ENCODE measurements at regions not wholly inside any gene's neighbourhood (a gene's known extent, or its start where the extent isn't known, plus 50 kb on each side); places are given as distances from the start of the nearest gene placed in this dataset.
A peak's percentile ranks its signal among the peaks of the same experiment; 100 is the strongest.

- in situ Hi-C loops (cut with MboI; ENCODE audit: low sequenced_read_pairs) = no loop called here
- H3K14ac ChIP-seq (replicated peaks; ENCODE audit: low read depth, low read length) = no peak overlapping the region
- H4K8ac ChIP-seq (ENCODE audit: low read depth in 2 of 2, low read length in 2 of 2) = no peak overlapping the region
- CTCF ChIA-PET = interaction anchor here (0.6 to 1.5 kb wide), 3 partner anchors 9 to 15 kb away, joined by 3 to 5 read pairs (median 3); no protein-coding TSS in a partner anchor
- H3K4me3 ChIP-seq (ENCODE audit: insufficient read depth, low read depth, low read length) = no peak overlapping the region
- no peak for DNase-seq
- intact Hi-C loops (cut with micrococcal nuclease) = no loop called here
- no peak overlapping the region for H3K23ac ChIP-seq (ENCODE audit: low read depth, low read length)
- no peaks in the 10 kb centered on the region for H3K27me3 ChIP-seq (ENCODE audit: control insufficient read depth, insufficient read depth, low read length)
- no peaks in the 10 kb centered on the region for H3K79me1 ChIP-seq (ENCODE audit: low read depth in 1 of 2, low read length in 2 of 2)
- no peak overlapping the region for H4K91ac ChIP-seq (ENCODE audit: insufficient read depth, low read depth, low read length)
- peak overlapping the region; percentile 62; the same call in 1 of the 2 replicates for H3K27ac ChIP-seq (ENCODE audit: insufficient read depth, low read length)
- TF ChIP-seq USF2 (IDR thresholded peaks at IDR 0.05; ENCODE audit: low read depth, low read length) = no peak
- no peak for TF ChIP-seq POLR2A (IDR thresholded peaks at IDR 0.05; ENCODE audit: low read depth, low read length)
- TF ChIP-seq CEBPB (IDR thresholded peaks at IDR 0.05; ENCODE audit: low read depth, low read length) = no peak
- TF ChIP-seq MAFK (IDR thresholded peaks at IDR 0.05; ENCODE audit: low read depth, low read length) = no peak
- TF ChIP-seq RAD21 (IDR thresholded peaks at IDR 0.05; ENCODE audit: low read length) = no peak
- no peak for TF ChIP-seq RCOR1 (IDR thresholded peaks at IDR 0.05; ENCODE audit: insufficient replicate concordance, low read length)
- TF ChIP-seq RFX5 (IDR thresholded peaks at IDR 0.05; ENCODE audit: low read depth, low read length) = no peak
- no peak for TF ChIP-seq CHD1 (IDR thresholded peaks at IDR 0.05; ENCODE audit: low read depth, low read length)
- no peak for TF ChIP-seq BHLHE40 (IDR thresholded peaks at IDR 0.05; ENCODE audit: low read depth, low read length)
- TF ChIP-seq FOS (IDR thresholded peaks at IDR 0.05; ENCODE audit: low read depth, low read length) = no peak
- no peak for TF ChIP-seq MXI1 (IDR thresholded peaks at IDR 0.05; ENCODE audit: borderline replicate concordance, low read depth, low read length)
- no peak for TF ChIP-seq ELK1 (IDR thresholded peaks at IDR 0.05; ENCODE audit: borderline replicate concordance, low read depth, low read length)
- TF ChIP-seq SMC3 (IDR thresholded peaks at IDR 0.05; ENCODE audit: low read depth, low read length) = no peak
- TF ChIP-seq CTCF (conservative IDR thresholded peaks at IDR 0.05; ENCODE audit: low read depth, low read length) = no peak
- H2AFZ ChIP-seq (replicated peaks; ENCODE audit: low read length, poor library complexity) = no peak overlapping the region
- 40% methylated on average over 1 of the region's 3 CpGs; no CpG with 5 or more reads in 1 of the 2 experiments for WGBS, 2 experiments (ENCODE audit: extremely low coverage in 2 of 2, insufficient read length in 1 of 2)
- no peak overlapping the region for H3K56ac ChIP-seq (ENCODE audit: extremely low read depth, insufficient read depth, low read length)
- dilution Hi-C loops (cut with HindIII; ENCODE audit: low sequenced_read_pairs, unreplicated experiment) = no loop called here
- no TSS peak for BruUV-seq (replicated peaks)
- no peak overlapping the region for H2BK15ac ChIP-seq (ENCODE audit: low read depth, low read length)
- H3K9ac ChIP-seq (ENCODE audit: low read depth, low read length) = no peak overlapping the region
- H3K4me1 ChIP-seq (ENCODE audit: control insufficient read depth, insufficient read depth, low read length) = peaks cover 2% of the 10 kb centered on the region
- no peak overlapping the region for H3K4me2 ChIP-seq (ENCODE audit: low read depth, low read length)
- POLR2A ChIA-PET (ENCODE audit: unreplicated experiment) = interaction anchor here (0.7 kb wide), 1 partner anchor 317 kb away, joined by 3 read pairs; no protein-coding TSS in a partner anchor
- no peak overlapping the region for H2BK120ac ChIP-seq (ENCODE audit: low read depth, low read length)
- H4K5ac ChIP-seq (ENCODE audit: low read depth, low read length) = no peak overlapping the region; the same call in 1 of the 2 replicates
- no peaks in the 10 kb centered on the region for H3K9me3 ChIP-seq (ENCODE audit: control insufficient read depth, insufficient read depth, low read length)
- no peak overlapping the region for H2BK5ac ChIP-seq (ENCODE audit: low read depth, low read length, poor library complexity, severe bottlenecking)
- no peak overlapping the region for H3K4ac ChIP-seq (ENCODE audit: low read depth, low read length)
- H3K36me3 ChIP-seq (ENCODE audit: control insufficient read depth, insufficient read depth, low read length) = no peaks in the 10 kb centered on the region
- no peaks in the 10 kb centered on the region for H3K9me1 ChIP-seq (ENCODE audit: insufficient read depth, low read length)
- H2BK20ac ChIP-seq (ENCODE audit: low read depth, low read length) = no peak overlapping the region
- H2AK5ac ChIP-seq (ENCODE audit: low read depth, low read length) = no peak overlapping the region; the same call in 1 of the 2 replicates
- peak overlapping the region; percentile 38; the same call in 1 of the 2 replicates for H3K18ac ChIP-seq (ENCODE audit: low read depth, low read length)
- no peak overlapping the region for H2AK9ac ChIP-seq (replicated peaks; ENCODE audit: low read depth, low read length, poor library complexity)
- peak; percentile 57 for ATAC-seq (ENCODE audit: low read depth)
- no peaks in the 10 kb centered on the region for H4K20me1 ChIP-seq (ENCODE audit: insufficient read depth, low read length)
Measured at GRCh38 chr2:180647621-180648020, 332.8 kb upstream of the UBE2E3 start.
